ENCODE measurements at regions not wholly inside any gene's neighbourhood (a gene's known extent, or its start where the extent isn't known, plus 50 kb on each side); places are given as distances from the start of the nearest gene placed in this dataset.
"Not testable (repeated sequence)": the region's sequence is repeated elsewhere in the genome, so short reads cannot be mapped to it uniquely, and the experiment has no call there.

- ChIA-PET POLR2A (no interaction called here), CTCF (no interaction called here)
- TF ChIP-seq, protein P1, sequence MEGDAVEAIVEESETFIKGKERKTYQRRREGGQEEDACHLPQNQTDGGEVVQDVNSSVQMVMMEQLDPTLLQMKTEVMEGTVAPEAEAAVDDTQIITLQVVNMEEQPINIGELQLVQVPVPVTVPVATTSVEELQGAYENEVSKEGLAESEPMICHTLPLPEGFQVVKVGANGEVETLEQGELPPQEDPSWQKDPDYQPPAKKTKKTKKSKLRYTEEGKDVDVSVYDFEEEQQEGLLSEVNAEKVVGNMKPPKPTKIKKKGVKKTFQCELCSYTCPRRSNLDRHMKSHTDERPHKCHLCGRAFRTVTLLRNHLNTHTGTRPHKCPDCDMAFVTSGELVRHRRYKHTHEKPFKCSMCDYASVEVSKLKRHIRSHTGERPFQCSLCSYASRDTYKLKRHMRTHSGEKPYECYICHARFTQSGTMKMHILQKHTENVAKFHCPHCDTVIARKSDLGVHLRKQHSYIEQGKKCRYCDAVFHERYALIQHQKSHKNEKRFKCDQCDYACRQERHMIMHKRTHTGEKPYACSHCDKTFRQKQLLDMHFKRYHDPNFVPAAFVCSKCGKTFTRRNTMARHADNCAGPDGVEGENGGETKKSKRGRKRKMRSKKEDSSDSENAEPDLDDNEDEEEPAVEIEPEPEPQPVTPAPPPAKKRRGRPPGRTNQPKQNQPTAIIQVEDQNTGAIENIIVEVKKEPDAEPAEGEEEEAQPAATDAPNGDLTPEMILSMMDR (IDR thresholded peaks at IDR 0.05): no peak
- Mint-ChIP-seq H3K9me3 (peaks cover 2% of the 10 kb centered on the region), H3K36me3 (ENCODE audit: low read depth) (peaks cover 54% of the 10 kb centered on the region), H3K4me1 (peaks cover 31% of the 10 kb centered on the region), H3K27me3 (no peaks in the 10 kb centered on the region), H3K27ac (peak overlapping the region; percentile 13), H3K4me3 (no peak overlapping the region)
- intact Hi-C loops (cut with micrococcal nuclease): no loop called here
- ATAC-seq (ENCODE audit: low read depth): no peak
- DNase-seq: no peak
Measured at GRCh38 chr19:7400815-7401214, 52.1 kb downstream of the ARHGEF18 start.

DNA sequence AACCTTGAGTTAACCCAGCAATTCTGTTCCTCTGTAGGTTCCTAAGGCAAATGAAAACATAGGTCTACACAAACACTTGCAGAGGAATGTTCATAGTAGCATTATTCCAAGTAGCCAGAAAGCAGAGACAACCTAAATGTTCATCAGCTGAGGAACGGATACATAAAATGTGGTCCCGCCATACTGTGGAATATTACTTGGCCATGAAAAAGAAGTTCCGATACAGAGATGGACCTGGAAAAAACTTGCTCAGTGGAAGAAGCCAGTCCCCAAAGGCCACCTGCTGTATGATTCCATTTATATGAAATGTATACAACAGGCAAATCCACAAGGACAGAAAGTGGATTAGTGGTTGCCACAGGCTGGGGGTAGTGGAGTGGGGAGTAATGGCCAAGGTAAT is 53.0 kb downstream of the ARHGEF18 start:
- no peak for ATAC-seq (ENCODE audit: low read depth)
- Mint-ChIP-seq H3K9me3 (peaks cover 2% of the 10 kb centered on the region), H3K4me3 (no peak overlapping the region), H3K27ac (no peak overlapping the region), H3K36me3 (ENCODE audit: low read depth) (peaks cover 57% of the 10 kb centered on the region), H3K4me1 (peaks cover 22% of the 10 kb centered on the region), H3K27me3 (no peaks in the 10 kb centered on the region)
- TF ChIP-seq, protein P1 (IDR thresholded peaks at IDR 0.05): no peak
- no peak for DNase-seq
- POLR2A ChIA-PET: no interaction called here
- CTCF ChIA-PET: no interaction called here
- intact Hi-C loops (cut with micrococcal nuclease): no loop called here

GRCh38 chr19:7405482-7405881 is 56.7 kb downstream of the ARHGEF18 start:
- Mint-ChIP-seq H3K36me3 (ENCODE audit: low read depth) (peaks cover 53% of the 10 kb centered on the region), H3K4me1 (peaks cover 26% of the 10 kb centered on the region), H3K27ac (peak overlapping the region; percentile 24)
- POLR2A ChIA-PET; intact Hi-C loops (cut with micrococcal nuclease); DNase-seq; H3K27me3 Mint-ChIP-seq; H3K4me3 Mint-ChIP-seq; ATAC-seq (ENCODE audit: low read depth); H3K9me3 Mint-ChIP-seq; CTCF ChIA-PET: not testable (repeated sequence)

DNA sequence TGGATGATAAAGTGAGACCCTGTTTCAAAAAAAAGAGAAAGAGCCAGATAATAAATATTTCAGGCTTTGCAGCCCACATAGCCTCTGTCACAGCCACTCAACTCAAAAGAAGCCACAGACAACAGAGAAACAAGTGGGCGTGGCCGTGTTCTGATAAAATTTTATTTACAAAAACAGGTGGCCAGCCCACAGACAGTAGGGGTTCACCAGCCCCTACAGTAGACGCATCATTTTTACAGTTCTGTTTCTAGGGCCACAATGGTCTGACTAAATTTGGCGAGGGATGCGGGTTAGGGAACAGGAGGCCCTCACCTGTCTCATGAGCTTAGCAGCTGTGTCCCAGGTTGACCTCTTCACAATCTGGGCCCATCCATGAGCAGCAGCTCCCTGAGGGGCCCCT is 59.5 kb downstream of the ARHGEF18 start:
- intact Hi-C loops (cut with micrococcal nuclease): no loop called here
- H3K4me1 Mint-ChIP-seq: peaks cover 29% of the 10 kb centered on the region
- POLR2A ChIA-PET: no interaction called here

DNA sequence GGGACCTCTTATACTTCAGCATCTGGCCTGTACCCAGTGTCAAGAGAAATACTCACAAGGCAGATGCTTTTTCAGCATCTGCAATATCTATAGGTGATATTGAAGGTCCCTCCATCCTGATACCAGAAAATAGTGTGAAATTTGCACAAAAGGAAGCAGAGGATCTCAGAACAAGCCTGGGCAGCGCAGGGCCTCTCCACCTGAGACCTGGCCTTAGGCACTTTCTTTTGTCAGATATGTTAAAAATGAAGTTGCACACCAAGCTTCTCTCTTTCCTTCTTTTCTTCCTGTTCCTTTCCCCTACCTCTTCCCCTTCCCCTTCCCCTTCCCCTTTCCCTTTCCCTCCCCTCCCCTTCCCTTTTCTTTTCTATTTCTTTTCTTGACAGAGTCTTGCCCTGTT is 62.2 kb downstream of the ARHGEF18 start:
- no peak overlapping the region for H3K4me3 Mint-ChIP-seq
- no peaks in the 10 kb centered on the region for H3K9me3 Mint-ChIP-seq
- peak overlapping the region; percentile 35 for H3K27ac Mint-ChIP-seq
- TF ChIP-seq, protein P1 (IDR thresholded peaks at IDR 0.05): no peak
- no peak for DNase-seq
- POLR2A ChIA-PET: no interaction called here
- no peaks in the 10 kb centered on the region for H3K27me3 Mint-ChIP-seq
- CTCF ChIA-PET: no interaction called here
- intact Hi-C loops (cut with micrococcal nuclease): no loop called here
- peaks cover 28% of the 10 kb centered on the region for H3K4me1 Mint-ChIP-seq
- peaks cover 48% of the 10 kb centered on the region for H3K36me3 Mint-ChIP-seq (ENCODE audit: low read depth)
- no peak for ATAC-seq (ENCODE audit: low read depth)

More for the DNA sequence above, 59.5 kb downstream of the ARHGEF18 start:
- Mint-ChIP-seq H3K4me3 (no peak overlapping the region), H3K36me3 (ENCODE audit: low read depth) (peaks cover 47% of the 10 kb centered on the region), H3K9me3 (no peaks in the 10 kb centered on the region), H3K27me3 (no peaks in the 10 kb centered on the region), H3K27ac (peak overlapping the region; percentile 83)
- CTCF ChIA-PET: no interaction called here
- DNase-seq (no peak), ATAC-seq (ENCODE audit: low read depth) (peak; percentile 30)
- TF ChIP-seq, protein P1 (IDR thresholded peaks at IDR 0.05): no peak

GRCh38 chr19:7413629-7414028 is 64.9 kb downstream of the ARHGEF18 start:
- ATAC-seq (ENCODE audit: low read depth): no peak
- Mint-ChIP-seq H3K27ac (no peak overlapping the region), H3K36me3 (ENCODE audit: low read depth) (peaks cover 49% of the 10 kb centered on the region), H3K4me3 (no peak overlapping the region), H3K4me1 (peaks cover 19% of the 10 kb centered on the region), H3K27me3 (no peaks in the 10 kb centered on the region), H3K9me3 (no peaks in the 10 kb centered on the region)
- intact Hi-C loops (cut with micrococcal nuclease): no loop called here
- ChIA-PET CTCF (no interaction called here), POLR2A (no interaction called here)
- no peak for DNase-seq
- TF ChIP-seq, protein P1 (IDR thresholded peaks at IDR 0.05): no peak
